GM23338 (cell line): ENCODE measurements at regions not wholly inside any gene's neighbourhood (a gene's known extent, or its start where the extent isn't known, plus 50 kb on each side); places are given as distances from the start of the nearest gene placed in this dataset.
A peak's percentile ranks its signal among the peaks of the same experiment; 100 is the strongest.

Experiments
- ATAC-seq: fragments of 200-7000 bp; cut with Tn5 transposase; 3 replicates; pipeline ENCODE4 v1.9.1; 2020
- DNase-seq: peaks from one replicate; pipeline ENCODE4 v3.0.0-alpha.2; 2015; ENCODE audit warnings: low spot score
- H2AFZ ChIP-seq: fragments of 200-600 bp; sonication (generic); 2 replicates; pipeline ENCODE4 v1.8.0; 2016; ENCODE audit warnings: antibody characterized with exemption, mild to moderate bottlenecking, moderate library complexity
- H3F3A ChIP-seq: fragments of 200-600 bp; sonication (generic); replicated peaks from 2 replicates; pipeline ENCODE4 v1.8.0; 2017; ENCODE audit warnings: antibody characterized with exemption, mixed run types, low read depth
- H3K27ac ChIP-seq: fragments of 200-600 bp; sonication (generic); 2 replicates; pipeline ENCODE4 v1.6.1; 2016; ENCODE audit warnings: low read depth
- H3K27me3 ChIP-seq: fragments of 200-600 bp; sonication (generic); 2 replicates; pipeline ENCODE4 v1.8.0; 2016; ENCODE audit warnings: mild to moderate bottlenecking, mixed run types, moderate library complexity; ENCODE audit not compliant: insufficient read depth
- H3K36me3 ChIP-seq: fragments of 200-600 bp; sonication (generic); 2 replicates; pipeline ENCODE4 v1.8.0; 2016; ENCODE audit warnings: mild to moderate bottlenecking; ENCODE audit not compliant: insufficient read depth
- H3K4me1 ChIP-seq: fragments of 200-600 bp; sonication (generic); 2 replicates; pipeline ENCODE4 v1.8.0; 2016; ENCODE audit warnings: mild to moderate bottlenecking, moderate library complexity; ENCODE audit not compliant: insufficient read depth
- H3K4me2 ChIP-seq: fragments of 200-600 bp; sonication (generic); 2 replicates; pipeline ENCODE4 v1.7.1; 2017; ENCODE audit warnings: mixed run types
- H3K4me3 ChIP-seq: fragments of 200-600 bp; sonication (generic); 2 replicates; pipeline ENCODE4 v1.6.1; 2016; ENCODE audit warnings: mixed run types
- H3K79me2 ChIP-seq: fragments of 200-600 bp; sonication (generic); replicated peaks from 2 replicates; pipeline ENCODE4 v1.8.0; 2017; ENCODE audit warnings: mild to moderate bottlenecking; ENCODE audit not compliant: insufficient read depth
- H3K9me2 ChIP-seq: fragments of 200-600 bp; sonication (generic); 2 replicates; pipeline ENCODE4 v1.8.0; 2017; ENCODE audit not compliant: insufficient read depth
- H4K20me1 ChIP-seq: fragments of 200-600 bp; sonication (generic); replicated peaks from 2 replicates; pipeline ENCODE4 v1.8.0; 2017; ENCODE audit warnings: mild to moderate bottlenecking; ENCODE audit not compliant: insufficient read depth
- H3K27ac Mint-ChIP-seq: 2 replicates; pipeline ENCODE4 v1.8.0; 2020; ENCODE audit warnings: inconsistent platforms, mild to moderate bottlenecking, moderate library complexity, mixed read lengths
- H3K27me3 Mint-ChIP-seq: 3 replicates; pipeline ENCODE4 v1.8.0; 2022; ENCODE audit warnings: low read depth, mild to moderate bottlenecking, moderate library complexity, mixed read lengths, inconsistent platforms; ENCODE audit not compliant: insufficient read depth, poor library complexity
- H3K36me3 Mint-ChIP-seq: 3 replicates; pipeline ENCODE4 v1.8.0; 2021; ENCODE audit warnings: low read depth, mild to moderate bottlenecking, inconsistent platforms, moderate library complexity, mixed read lengths
- H3K4me1 Mint-ChIP-seq: 3 replicates; pipeline ENCODE4 v1.8.0; 2020; ENCODE audit warnings: mild to moderate bottlenecking, inconsistent platforms, mixed read lengths
- H3K4me3 Mint-ChIP-seq: 3 replicates; pipeline ENCODE4 v1.8.0; 2021; ENCODE audit warnings: moderate library complexity, mild to moderate bottlenecking, inconsistent platforms, mixed read lengths
- H3K9me3 Mint-ChIP-seq: 3 replicates; pipeline ENCODE4 v1.8.0; 2020; ENCODE audit warnings: moderate library complexity, mild to moderate bottlenecking, inconsistent platforms, mixed read lengths
- CREB1 ChIP-seq: fragments of 250-450 bp; sonication (Bioruptor Pico); IDR thresholded peaks from 2 replicates; pipeline ENCODE4 v1.5.0; 2020; ENCODE audit warnings: low read depth, mild to moderate bottlenecking, moderate library complexity
- EZH2 ChIP-seq: fragments of 200-600 bp; sonication (generic); IDR thresholded peaks from one replicate; pipeline ENCODE4 v1.8.0; 2017; ENCODE audit warnings: antibody characterized with exemption, mild to moderate bottlenecking, low read depth; ENCODE audit not compliant: unreplicated experiment
- EZH2phosphoT487 ChIP-seq: fragments of 200-600 bp; sonication (generic); IDR thresholded peaks from one replicate; pipeline ENCODE4 v1.8.1; 2018; ENCODE audit warnings: antibody characterized with exemption; ENCODE audit not compliant: unreplicated experiment
- NANOG ChIP-seq: IDR thresholded peaks from 2 replicates; pipeline ENCODE4 v1.6.1; 2016; ENCODE audit warnings: antibody characterized with exemption, borderline replicate concordance
- POLR2AphosphoS5 ChIP-seq: IDR thresholded peaks from 2 replicates; pipeline ENCODE4 v1.6.1; 2016; ENCODE audit warnings: antibody characterized with exemption, low read depth
- REST ChIP-seq: IDR thresholded peaks from one replicate; pipeline ENCODE4 v1.6.1; 2018; ENCODE audit warnings: antibody characterized with exemption; ENCODE audit not compliant: unreplicated experiment
- STAT1 ChIP-seq: IDR thresholded peaks from one replicate; pipeline ENCODE4 v1.6.1; 2016; ENCODE audit warnings: antibody characterized with exemption; ENCODE audit not compliant: unreplicated experiment
- ZNF462 ChIP-seq: fragments of 250-450 bp; sonication (Bioruptor Pico); IDR thresholded peaks from 2 replicates; pipeline ENCODE4 v1.5.0; 2020; ENCODE audit warnings: mild to moderate bottlenecking, moderate library complexity
- TF ChIP-seq, protein P1 (sequence below), 2 experiments: fragments of 200-600 bp in 1 of 2; sonication (generic) in 1 of 2; conservative IDR thresholded peaks; 2 replicates each; pipeline versions ENCODE4 v1.5.1 to v1.6.1; 2016 to 2017; ENCODE audit warnings: antibody characterized with exemption in 2 of 2, low read depth in 2 of 2, mild to moderate bottlenecking in 2 of 2, moderate library complexity in 1 of 2

DNA sequence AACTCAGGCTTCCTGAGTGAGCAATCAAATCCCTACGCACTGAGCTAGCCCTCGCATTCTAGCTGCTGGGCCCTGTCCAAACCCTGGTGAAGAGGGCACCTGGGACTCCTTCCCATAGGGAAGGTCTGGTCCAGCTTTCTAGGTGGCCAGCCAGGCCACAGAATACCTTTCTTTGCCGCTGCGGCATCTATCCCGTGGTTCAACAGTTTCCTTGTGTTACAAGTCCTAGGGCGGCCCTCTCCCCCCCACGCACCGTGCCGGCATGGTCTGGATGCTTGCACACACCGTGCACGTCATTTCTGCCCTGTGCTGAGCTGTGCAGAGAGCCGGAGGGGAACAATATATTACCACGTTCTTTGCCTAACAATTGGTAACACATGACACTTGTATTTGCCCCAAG lies 164.6 kb upstream of the TSHZ3 start:
- ATAC-seq = no peak

More for the DNA sequence above, 164.6 kb upstream of the TSHZ3 start:
- H3K4me3 ChIP-seq = no peak overlapping the region
- H3K27ac ChIP-seq = no peak overlapping the region
- peaks cover 8% of the 10 kb centered on the region for H3K4me1 ChIP-seq
- H4K20me1 ChIP-seq = no peaks in the 10 kb centered on the region
- H3K27me3 Mint-ChIP-seq = peaks cover 1% of the 10 kb centered on the region
- peaks cover 11% of the 10 kb centered on the region for H3K4me1 Mint-ChIP-seq
- H3K27ac Mint-ChIP-seq = no peak overlapping the region
- no peaks in the 10 kb centered on the region for H3K9me3 Mint-ChIP-seq
- no peak overlapping the region for H3K4me3 Mint-ChIP-seq
- no peak overlapping the region for H3K4me2 ChIP-seq
- H3K27me3 ChIP-seq = no peaks in the 10 kb centered on the region
- H3K9me2 ChIP-seq = 0 out of 2 replicates have a peak, but pooled peaks cover 4% of the 10 kb centered on the region
- H3K36me3 Mint-ChIP-seq = no peaks in the 10 kb centered on the region
- no peaks in the 10 kb centered on the region for H3K79me2 ChIP-seq
- H3K36me3 ChIP-seq = no peaks in the 10 kb centered on the region; the same call in 1 of the 2 replicates
- no peak for DNase-seq
- TF ChIP-seq POLR2AphosphoS5 (no peak), EZH2 (no peak), ZNF462 (CRISPR knock-in tag) (no peak), CREB1 (CRISPR knock-in tag) (no peak), REST (no peak), NANOG (no peak), EZH2phosphoT487 (no peak), STAT1 (no peak)
- TF ChIP-seq, protein P1, sequence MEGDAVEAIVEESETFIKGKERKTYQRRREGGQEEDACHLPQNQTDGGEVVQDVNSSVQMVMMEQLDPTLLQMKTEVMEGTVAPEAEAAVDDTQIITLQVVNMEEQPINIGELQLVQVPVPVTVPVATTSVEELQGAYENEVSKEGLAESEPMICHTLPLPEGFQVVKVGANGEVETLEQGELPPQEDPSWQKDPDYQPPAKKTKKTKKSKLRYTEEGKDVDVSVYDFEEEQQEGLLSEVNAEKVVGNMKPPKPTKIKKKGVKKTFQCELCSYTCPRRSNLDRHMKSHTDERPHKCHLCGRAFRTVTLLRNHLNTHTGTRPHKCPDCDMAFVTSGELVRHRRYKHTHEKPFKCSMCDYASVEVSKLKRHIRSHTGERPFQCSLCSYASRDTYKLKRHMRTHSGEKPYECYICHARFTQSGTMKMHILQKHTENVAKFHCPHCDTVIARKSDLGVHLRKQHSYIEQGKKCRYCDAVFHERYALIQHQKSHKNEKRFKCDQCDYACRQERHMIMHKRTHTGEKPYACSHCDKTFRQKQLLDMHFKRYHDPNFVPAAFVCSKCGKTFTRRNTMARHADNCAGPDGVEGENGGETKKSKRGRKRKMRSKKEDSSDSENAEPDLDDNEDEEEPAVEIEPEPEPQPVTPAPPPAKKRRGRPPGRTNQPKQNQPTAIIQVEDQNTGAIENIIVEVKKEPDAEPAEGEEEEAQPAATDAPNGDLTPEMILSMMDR (conservative IDR thresholded peaks at IDR 0.05; ENCODE audit: low read depth in 2 of 2) = no peak
- peak overlapping the region; percentile 38; the same call in 1 of the 2 replicates for H2AFZ ChIP-seq
- no peaks in the 10 kb centered on the region for H3F3A ChIP-seq
